ENCODE measurements at regions not wholly inside any gene's neighbourhood (a gene's known extent, or its start where the extent isn't known, plus 50 kb on each side); places are given as distances from the start of the nearest gene placed in this dataset.

DNA sequence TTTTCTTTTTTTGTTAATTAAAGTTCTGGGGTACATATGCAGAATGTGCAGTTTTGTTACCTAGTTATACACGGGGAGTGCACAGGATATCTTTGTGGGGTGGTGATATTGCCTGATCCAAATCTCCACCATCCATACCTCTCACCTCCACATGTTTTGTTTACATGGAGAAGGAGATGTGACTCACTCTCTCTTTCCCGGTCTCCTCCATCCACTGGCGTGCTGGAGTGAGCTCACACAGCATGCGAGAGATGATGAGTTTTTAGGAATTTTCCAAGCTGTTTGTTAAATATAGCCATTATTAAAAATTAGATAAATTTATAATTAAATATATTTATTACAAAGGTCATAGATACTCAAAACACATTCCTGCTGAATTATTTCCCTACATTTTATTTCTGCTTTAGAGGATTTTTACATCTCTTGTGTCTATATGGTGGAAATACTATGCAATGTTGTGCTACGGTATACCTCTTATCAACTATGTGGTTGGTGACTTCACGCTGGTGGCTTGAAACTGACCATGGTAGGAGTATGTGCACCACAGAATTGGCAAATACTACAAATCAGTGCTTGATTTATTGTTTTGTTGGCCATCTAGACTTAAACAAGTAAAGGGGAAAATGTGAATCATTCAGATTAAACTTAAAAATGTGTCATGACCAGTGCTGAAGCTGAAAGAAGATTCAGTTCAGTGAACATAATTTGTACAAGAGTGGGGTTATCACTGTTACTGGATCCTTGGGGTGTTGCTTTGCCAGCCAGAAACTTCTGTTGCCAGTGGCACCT is 107.9 kb upstream of the FAM180A start:
- TF ChIP-seq, protein P1, sequence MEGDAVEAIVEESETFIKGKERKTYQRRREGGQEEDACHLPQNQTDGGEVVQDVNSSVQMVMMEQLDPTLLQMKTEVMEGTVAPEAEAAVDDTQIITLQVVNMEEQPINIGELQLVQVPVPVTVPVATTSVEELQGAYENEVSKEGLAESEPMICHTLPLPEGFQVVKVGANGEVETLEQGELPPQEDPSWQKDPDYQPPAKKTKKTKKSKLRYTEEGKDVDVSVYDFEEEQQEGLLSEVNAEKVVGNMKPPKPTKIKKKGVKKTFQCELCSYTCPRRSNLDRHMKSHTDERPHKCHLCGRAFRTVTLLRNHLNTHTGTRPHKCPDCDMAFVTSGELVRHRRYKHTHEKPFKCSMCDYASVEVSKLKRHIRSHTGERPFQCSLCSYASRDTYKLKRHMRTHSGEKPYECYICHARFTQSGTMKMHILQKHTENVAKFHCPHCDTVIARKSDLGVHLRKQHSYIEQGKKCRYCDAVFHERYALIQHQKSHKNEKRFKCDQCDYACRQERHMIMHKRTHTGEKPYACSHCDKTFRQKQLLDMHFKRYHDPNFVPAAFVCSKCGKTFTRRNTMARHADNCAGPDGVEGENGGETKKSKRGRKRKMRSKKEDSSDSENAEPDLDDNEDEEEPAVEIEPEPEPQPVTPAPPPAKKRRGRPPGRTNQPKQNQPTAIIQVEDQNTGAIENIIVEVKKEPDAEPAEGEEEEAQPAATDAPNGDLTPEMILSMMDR (IDR thresholded peaks at IDR 0.05; ENCODE audit: low read length): no peak
- TF ChIP-seq EZH2 (optimal IDR thresholded peaks at IDR 0.05; ENCODE audit: low read depth, low read length) (no peak), EZH2phosphoT487 (IDR thresholded peaks at IDR 0.05; ENCODE audit: low read length) (no peak)

Data from MM.1S (cell line).